ENCODE measurements at regions not wholly inside any gene's neighbourhood (a gene's known extent, or its start where the extent isn't known, plus 50 kb on each side); places are given as distances from the start of the nearest gene placed in this dataset.

DNA sequence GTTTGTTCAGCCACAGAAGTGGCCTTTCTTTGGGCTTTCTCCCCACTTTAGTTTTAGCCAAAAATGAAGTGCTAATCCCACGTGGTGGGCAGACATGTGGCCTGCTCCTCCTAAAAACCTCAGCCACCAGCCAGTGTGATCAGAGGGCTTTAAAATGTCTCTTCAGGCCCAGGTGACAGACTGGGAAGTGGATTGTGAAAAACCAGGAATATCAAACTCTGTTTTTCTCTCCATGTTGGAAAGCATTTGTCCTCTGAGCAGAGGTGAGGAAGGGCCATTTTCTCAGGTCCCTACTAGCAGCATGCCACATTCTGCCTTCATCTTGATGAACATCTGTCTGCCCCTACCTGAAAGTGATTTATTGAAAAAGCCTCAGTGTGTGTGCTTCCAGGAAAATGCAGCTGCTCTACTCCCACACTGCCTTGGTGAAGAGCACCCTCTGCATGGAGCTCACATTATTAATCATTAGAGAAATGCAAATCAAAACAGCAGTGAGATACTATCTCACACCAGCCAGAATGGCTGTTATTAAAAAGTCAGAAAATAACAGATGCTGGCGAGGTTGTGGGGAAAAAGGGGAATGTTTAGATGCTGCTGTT lies 181.2 kb upstream of the DMAC1 start:
- DNase-seq: no peak

DNA sequence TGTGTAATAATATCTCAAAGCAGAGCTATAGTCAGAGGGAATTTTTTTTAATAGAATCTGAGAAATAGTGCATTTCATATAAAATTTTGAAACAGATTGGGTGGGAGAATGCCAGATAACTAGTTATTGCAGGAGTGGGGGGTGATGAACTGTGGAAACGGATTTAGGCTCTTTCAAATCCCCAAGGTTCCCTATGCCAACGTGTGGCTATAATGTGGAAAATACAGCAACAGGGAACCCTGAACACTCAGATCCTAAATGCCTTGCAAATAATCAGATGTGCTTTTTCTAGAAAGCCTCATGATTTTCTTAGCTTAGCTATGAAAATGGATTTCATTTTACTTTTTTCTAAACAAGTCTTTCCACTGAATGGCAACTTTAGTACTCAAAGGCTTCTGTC lies 180.5 kb upstream of the DMAC1 start:
- DNase-seq: no peak

DNA sequence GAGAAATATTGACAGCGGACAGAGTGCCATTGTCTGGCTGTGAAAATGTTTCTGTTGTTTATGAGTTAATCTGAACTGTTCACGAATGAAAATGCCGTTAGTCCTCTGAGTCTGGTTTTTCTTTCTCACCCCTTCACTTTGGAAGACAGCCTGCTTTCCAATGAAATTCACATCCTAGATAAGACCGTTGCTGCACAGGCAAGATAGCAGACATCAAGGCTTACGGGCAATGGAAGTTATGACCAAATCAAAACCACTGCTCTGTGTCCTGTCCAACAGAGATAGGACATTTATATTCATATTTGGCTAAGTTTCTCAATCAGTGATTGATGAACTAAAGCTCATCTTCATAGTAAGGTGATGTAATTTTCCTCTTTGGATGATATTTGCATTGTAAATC lies 180.0 kb upstream of the DMAC1 start:
- DNase-seq: no peak

DNA sequence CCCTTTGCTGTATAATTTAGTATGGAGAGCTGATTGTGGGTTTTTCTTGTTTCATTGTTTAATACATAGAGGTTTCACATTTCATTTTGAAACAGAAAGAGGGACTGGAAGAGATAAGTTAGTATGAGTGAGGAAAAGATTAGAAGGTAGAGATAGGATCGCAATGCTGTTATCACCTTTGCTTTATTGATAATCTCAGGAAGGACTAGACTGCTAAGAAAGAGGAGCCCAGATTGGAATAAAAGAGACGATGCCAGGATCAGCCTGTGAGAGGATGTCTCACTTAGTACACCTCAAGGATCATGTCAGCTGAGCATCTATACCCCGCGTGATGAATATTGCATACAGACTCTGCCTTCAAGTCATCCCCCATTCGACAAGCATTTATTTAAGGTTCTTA lies 178.0 kb upstream of the DMAC1 start:
- no peak for DNase-seq

DNA sequence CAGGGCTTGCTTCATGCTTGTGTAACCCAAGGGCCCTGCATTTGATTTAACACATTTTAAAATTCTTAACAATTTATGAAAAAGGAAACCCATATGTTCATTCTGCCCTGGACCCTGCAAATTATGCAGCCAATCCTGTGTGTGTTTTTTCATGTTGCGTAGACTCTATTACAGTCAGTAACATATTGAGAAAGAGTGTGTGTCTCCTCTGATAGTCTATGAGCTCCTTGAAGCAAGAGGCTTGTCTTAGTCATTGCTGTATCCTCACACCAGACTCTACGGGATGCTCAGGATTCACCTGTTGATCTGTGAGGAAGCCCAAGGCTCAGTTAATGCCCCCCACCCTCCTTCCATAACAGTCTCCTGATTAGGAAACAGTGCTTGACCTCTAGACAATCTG lies 177.3 kb upstream of the DMAC1 start:
- DNase-seq: no peak

DNA sequence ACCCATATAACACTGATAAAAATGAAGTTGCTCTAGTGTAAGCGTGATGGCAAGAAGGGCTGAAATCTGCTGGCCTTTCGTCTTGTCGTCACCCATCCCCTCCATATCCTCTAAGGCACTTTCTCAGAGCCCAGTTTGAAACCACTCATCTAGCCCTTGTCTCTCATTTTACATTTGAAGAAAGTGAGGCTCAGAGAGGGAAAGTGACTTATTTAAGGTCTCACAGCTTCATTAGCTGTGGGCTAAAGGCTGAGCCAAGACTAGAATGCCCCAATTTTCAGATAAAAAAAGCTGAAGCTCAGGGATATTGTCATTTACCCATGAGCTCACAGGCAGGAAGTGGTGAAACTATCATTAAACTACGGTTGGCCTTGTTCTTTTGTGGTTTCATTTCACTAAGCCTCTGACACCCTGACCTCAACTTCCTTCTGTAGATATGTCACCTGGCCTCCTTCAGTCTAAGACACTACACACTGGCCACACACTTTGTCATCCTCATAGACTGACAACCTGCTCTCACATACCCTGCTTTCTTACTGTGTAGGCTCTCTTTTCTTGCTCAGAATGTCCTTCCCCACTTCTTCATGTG lies 176.7 kb upstream of the DMAC1 start:
- DNase-seq: peak; percentile 21 to 29

DNA sequence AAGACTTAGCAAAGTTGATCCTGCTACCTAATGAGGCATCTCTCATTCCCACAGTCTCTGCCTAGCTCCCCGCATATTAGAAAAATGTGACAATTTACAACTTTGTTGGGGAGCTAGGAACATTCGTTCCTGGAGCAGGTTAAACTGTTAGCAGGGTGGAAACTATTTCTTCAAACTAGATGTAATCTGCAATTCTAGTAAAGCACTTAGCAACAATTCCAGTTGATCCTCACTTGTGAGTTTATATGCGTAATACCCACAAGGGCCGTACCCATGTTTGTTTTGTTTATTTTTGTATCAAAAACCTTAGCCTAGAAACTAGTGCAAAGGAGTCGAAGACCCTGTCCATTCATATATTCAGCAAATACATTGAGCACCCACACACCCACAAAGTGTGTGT lies 175.8 kb upstream of the DMAC1 start:
- DNase-seq: no peak

DNA sequence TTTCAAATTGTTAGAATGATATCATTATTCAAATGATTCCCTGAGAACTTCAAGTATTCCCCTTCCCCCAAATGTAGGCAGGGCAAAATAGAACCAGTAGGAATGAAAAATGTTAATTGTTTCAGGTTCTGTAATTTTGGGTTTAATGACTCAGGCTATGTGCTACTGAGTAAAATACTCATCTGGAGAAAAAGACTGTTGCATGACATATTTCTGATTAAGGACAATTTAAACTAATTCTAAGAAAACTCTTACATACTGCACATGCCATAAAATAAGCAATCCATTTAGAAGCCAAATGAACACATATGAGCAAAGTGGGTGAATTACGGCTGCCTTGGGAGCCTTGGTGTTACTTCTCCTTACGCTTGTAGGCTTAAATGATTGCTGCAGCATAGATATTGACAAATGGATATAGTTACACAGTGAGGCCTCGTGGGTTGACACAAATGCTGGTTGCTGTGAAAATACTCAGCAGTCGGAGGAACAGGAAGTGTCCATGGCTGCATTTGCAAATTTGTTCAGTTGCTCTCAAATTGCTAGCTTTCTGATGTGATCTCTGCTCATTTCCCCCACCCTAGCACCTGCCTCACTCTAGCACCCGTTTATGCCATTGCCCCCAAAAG lies 174.9 kb upstream of the DMAC1 start:
- DNase-seq: no peak

DNA sequence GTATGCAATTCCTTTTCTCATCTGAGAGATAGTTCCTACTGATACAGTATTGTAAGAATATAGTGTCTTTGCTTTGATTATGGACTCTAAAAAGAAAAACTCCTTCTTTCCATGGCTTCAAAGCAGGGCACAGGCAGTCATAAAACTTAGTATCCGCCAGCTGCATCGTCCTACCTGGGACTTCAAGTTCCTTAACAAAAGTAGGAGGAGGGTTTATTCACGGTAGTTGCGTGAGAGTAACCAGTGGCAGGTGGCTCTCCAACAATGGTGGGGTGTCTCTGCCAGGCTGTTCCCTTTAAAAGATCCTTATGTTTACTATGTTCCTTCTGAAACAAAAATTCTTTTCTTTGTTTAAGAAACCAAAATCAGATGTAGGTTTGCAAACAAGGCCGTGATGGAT lies 173.5 kb upstream of the DMAC1 start:
- DNase-seq: no peak

DNA sequence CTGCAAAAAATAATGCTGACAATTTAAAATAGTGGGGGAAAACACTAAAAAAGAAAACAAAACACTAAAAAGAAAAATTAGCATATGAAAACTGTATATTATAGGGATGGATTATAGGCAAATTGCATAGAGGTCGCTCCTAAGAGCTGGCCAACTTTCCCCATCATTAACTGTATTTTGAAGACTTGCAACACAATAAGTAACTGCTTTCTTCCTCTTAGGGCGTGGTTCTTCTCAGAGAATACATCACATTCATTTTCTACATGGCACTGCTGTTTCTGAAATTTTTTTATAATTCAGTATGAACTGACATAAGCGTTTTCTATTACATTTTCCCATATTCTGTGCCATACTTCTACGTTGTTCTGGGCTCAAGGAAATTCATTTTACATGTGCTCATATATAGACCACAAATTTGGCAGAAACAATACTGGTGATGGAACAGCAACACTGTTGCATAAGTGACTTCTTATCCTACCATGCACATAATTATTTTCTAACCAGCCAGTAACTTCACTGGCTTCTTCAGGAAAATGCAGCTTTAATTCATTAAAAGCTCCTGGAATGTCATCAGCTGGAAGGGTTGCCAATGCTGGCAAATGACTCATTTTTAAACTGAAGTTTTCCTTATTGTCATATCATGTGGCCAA lies 171.2 kb upstream of the DMAC1 start:
- DNase-seq: no peak

DNA sequence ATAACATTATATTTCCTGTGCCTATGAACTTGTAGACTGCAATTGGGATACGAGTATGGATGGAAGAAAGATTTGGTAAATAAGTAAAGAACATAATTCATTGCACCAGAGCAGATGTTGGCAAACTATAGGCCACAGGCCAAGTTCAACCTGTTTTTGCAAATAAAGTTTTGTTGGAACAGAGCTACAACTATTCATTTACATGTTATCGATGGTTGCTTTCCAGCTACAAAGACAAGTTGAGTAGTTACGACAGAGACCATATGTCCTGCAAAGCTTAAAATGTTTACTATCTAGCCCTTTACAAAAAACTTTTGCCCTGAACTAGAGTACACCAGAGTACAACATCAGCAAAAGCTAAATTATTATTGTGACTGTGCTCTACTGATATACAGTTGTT lies 169.1 kb upstream of the DMAC1 start:
- DNase-seq: no peak

DNA sequence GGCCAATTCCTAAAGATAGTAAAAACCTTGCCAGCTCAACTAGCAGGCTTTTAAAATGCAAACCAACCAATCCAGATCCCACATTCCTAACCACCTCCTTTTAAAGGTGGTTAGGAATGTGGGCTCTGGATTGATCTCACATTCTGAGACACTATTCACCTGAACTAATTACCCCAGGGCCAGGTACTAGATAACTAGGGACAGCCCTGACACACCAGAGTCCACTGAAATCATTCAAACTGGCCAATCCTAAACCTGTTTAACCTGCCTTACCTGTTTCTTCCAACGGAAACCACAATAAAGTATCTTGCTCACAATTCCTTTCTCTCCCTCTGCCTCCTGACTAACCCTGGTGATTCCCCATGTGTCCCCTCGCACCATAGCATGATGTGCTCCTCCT lies 168.3 kb upstream of the DMAC1 start:
- DNase-seq: no peak

DNA sequence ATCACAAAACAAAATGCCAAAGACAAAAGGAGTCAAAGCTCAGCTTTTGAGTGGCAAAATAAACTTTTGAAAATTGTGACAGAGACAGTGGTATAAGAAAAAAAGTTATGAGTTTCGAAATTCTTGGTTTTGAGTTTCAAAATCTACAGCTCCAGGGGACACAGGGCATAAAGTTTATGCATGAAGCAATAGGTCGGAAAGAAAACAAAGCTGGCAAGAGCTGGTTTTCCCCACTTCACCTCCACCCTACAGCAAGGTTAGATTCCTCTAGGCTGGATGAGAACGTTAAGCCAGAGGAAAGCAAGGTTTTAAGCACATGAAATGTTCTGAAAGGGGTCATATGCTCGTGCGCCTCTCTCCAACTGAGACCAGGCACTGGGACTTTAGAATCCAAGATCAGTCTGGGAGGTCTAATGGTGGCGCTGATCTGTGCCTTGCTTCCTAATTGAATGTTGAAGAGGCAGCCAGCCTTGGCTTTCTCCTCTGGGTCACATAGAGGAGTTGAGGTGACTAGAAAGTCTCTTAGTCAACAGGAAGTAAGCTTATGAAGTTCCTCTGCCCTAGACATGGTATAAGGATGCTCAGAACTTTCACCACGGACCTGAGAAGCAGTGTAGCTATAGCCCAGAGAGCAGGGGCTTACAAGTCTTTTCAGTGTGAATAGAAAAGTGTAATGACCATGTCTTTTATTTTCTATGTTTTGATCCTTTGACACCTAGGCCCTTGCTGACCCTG lies 167.7 kb upstream of the DMAC1 start:
- no peak for DNase-seq

DNA sequence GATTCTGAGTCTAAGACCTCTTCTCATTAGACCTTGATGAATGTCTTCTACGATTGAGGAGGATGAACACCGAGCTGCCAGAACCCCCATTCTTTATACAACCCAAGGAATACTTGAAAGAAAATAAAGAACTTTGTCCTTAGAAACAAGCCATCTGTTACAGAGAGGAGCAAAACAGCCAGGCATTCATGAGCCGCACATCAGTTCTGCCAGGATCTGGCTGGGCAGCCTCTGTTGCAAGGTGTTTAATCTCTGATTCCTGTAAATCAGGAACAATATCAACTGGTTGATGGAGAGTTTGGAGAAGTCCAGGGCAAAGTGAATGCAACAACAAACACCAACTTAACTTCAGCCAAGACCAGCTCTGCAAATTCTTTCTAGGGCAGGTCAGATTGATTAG lies 165.5 kb upstream of the DMAC1 start:
- DNase-seq: no peak

DNA sequence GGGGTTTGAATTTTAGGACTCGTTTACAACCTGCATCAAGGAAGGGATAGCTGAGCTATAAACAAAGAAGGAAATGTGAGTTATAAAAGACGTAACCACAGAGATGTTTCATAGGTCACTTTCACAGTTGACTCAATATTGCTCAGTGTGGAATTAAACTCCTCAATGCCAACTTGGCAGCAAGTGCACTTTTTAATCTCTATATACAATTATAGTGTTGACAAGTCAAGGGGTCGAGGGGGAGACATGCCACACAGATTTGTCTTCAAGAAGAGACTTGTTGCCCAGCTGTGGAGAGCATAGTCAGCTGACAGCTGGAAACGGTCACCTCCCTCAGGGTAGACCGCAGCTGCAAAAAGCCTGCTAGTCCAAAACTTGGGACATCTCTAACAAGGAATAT lies 163.4 kb upstream of the DMAC1 start:
- DNase-seq: no peak

DNA sequence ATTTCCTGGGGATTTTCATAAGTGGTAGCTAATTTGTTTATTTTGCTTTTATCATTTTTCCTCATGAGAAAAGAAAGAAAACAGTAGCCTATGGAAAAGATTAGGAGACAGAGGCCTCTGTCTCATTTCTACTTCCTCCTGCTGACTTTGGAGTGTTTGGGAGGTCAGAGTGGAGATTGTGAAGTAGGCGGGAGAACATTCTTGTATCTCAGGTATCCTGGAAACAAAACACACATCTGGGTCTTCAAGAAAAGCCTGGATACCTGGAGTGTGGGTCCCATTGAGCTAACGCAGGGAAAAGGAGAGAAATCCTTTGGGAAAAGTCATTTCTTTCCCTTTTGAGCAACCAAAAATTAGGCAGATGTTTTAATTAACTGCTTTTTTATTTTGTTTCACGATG lies 161.5 kb upstream of the DMAC1 start:
- no peak for DNase-seq

DNA sequence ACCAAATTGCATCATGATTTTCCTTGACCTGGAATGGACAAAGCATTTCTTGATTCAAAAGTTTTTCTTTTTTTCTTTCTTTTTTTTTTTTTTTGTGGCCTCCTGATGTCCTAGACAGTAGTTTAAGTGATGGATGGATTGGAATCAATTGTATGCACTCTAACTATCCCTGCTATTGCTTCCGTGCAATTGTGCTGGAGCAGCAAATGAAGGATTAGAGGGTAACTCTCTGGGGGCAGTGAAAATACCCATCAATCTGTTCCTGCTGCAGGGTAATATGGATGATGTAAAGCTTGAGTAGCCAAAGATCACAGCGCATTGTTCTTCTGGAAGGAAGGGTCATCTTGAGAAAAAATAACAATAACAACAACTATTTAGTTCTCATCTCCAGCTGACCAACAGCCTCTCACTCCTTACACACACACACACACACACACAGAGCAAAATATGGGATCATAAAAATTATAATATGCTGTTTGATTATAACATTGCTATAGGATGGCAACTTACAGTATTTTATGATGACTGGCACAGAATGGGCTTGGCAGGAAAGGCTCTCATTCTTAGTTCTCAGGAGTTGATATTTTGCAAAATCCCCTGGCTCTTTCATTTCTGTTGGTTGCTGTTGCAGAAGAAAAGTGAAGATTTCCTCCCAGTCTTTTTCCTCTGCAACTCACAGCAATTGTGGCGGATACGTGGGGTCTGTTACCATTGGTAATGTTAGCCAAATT lies 160.9 kb upstream of the DMAC1 start:
- DNase-seq: no peak

DNA sequence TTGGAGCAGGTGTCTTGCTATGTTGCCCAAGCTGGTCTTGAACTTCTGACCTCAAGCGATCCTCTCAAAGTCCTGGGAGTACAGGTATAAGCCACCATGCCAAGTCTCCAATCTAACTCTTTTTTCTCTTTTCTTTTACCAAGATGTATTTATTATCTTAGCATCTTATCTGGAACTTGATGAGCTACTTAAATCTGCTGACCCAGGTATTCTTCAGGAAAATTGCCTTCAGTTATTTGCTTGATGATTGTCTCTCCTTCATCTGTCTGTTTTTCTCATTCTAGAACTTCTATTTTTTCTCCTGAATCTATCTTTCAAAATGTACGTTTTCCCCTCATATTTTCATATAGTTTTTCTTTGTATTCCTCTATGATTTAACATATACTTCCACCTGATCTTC lies 158.2 kb upstream of the DMAC1 start:
- no peak for DNase-seq

DNA sequence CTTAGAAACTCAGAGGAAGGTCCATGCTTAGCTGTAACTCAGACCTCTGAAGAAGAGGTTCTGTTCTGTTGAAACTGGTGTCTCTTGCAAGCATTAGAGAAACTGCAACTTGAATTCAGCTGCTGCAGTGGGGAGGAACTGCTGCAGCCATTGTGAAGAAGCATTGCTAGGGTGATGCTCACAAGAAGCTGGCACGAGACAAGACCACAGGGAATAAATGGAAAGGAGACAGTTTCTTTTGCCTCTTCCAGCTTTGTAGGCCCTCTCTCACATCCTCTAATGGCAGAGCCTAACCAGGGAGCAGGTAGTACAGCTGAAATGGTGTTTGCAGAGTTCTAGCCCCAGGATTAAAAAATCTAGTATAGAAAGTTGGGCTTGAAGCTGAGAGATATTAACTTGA lies 148.0 kb upstream of the DMAC1 start:
- DNase-seq: no peak

DNA sequence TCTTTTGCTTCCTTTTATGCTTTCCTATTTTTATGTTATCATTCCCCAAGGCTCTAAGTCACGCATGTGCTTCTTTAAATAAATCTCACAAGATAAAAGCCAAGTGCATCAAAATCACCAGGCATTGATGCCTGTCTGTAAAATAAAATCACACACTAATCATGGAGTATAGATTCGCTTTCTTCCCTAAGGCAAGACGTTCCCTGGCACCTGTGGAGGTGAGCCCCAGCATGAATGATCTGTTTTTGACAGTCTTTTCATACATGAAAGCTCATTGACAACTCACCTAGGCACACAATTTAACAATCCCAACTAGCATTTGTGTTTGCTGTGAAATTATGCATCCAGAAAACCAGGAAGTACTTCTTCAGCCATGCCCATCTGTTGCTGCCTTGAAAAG lies 146.9 kb upstream of the DMAC1 start:
- no peak for DNase-seq

DNA sequence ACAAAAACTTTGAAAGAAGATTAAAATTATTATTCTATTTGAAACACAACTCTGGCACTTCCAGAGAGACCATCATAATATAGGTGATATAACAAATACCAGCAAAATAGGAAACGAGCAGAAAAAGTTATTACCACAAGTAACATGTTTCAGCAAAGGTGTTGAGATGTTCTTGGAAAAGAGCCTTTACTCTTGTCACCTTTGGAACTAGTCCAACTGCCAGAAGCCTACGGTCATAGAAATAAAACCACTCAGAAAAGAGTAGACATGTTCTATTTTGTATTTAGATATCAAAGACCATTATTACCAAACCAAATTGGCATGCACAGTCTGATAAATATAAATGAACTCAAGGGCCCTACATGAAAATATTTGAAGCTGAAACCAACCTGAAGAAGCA lies 145.0 kb upstream of the DMAC1 start:
- DNase-seq: no peak

DNA sequence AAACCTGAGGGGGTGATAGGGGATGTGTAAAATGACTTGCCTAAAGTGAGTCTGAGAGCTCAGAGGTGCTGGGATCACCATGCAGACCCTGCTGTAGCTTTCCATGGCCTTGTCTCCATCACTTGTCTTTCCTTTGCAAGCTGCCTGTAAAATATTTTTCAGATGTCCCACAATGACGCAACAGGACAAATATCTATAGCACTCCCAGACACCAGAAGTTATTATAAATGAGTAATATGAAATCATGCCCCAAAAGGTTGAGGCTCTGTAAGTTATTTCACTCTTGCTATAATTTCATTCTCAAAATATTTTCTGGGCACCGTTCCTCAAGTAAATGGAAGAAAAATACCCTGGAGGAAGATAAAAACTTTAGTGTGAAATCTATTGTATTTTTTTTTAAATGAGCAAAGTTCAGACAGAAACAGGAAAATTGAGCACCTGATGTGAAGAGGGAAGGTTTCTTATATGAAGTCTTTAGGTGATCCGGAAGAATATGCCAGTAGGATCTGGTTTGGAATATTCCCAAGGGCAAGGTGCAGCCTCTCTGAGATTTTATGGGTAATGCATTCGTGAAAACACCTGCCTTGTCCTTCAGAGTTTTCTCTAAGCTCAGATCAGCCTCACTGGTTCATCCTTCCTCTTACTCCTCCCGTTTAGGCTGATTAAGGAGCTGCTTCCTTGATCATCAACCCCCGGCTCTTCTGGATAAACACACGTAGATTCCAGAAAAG lies 138.3 kb upstream of the DMAC1 start:
- DNase-seq: no peak

All from activated CD4-positive, alpha-beta T cell treated with anti-CD3 and anti-CD28 coated beads, Interleukin-2, amount 50 U/mL, for 4 hours (primary cell).